Astrocyte of the cerebellum (primary cell): ENCODE measurements at regions not wholly inside any gene's neighbourhood (a gene's known extent, or its start where the extent isn't known, plus 50 kb on each side); places are given as distances from the start of the nearest gene placed in this dataset.

ENCODE experiments used
- DNase-seq: peaks from one replicate; pipeline ENCODE4 v3.0.0-alpha.2; 2011; ENCODE audit warnings: low read depth
- H3K4me3 ChIP-seq: 2 replicates; pipeline ENCODE4 v1.5.1; 2011; ENCODE audit warnings: mild to moderate bottlenecking, low read depth, low read length, moderate library complexity
- in situ Hi-C: cut with HindIII; loops from 2 replicates; pipeline ENCODE4 v1.10.0; 2017; ENCODE audit warnings: low sequenced_read_pairs
- TF ChIP-seq, protein P1 (sequence below): IDR thresholded peaks from 2 replicates; pipeline ENCODE4 v1.5.1; 2012; ENCODE audit warnings: low read length, low read depth, moderate library complexity, mild to moderate bottlenecking; ENCODE audit errors: missing control alignments

DNA sequence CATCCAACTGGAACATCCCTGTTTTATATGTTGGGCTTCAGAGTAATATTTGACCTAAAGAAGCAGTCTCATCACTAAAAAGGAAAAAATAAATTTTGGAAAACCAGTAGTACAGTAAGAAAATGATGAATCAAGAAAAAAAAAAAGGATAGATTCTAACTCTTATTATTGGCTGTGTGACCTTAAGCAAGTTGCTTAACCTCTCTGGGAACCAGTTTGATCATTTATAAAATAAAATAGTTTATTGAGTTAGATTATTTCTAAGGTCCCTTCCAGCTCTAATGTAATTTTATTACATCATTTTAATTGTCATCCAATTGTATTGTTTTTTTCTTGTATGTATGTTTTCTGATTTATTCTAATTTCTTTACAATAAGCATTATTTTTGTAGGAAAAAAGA, 127.0 kb downstream of the PRELID2 start:
- DNase-seq = no peak
- in situ Hi-C loops = no loop called here
- no peak overlapping the region for H3K4me3 ChIP-seq
- TF ChIP-seq, protein P1, sequence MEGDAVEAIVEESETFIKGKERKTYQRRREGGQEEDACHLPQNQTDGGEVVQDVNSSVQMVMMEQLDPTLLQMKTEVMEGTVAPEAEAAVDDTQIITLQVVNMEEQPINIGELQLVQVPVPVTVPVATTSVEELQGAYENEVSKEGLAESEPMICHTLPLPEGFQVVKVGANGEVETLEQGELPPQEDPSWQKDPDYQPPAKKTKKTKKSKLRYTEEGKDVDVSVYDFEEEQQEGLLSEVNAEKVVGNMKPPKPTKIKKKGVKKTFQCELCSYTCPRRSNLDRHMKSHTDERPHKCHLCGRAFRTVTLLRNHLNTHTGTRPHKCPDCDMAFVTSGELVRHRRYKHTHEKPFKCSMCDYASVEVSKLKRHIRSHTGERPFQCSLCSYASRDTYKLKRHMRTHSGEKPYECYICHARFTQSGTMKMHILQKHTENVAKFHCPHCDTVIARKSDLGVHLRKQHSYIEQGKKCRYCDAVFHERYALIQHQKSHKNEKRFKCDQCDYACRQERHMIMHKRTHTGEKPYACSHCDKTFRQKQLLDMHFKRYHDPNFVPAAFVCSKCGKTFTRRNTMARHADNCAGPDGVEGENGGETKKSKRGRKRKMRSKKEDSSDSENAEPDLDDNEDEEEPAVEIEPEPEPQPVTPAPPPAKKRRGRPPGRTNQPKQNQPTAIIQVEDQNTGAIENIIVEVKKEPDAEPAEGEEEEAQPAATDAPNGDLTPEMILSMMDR = no peak

DNA sequence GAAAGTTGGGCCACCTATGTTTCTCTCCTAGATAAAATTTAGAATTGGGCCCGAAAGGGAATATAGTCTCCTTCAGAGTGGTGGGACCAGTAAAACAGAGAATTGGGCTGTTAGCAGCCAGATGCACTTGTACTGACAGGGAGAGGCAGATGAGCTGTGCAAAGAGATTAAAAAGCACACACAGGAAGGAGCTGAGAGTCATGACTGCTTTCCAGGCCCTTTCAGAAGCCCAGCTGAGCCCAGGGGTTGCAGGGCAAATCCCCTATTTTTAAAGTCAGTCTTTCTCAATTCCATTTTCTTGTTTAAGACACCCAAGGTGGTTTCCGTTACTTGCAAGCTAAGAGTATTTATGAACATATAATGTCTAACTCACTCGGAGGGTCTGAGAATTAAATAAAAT, 130.4 kb downstream of the PRELID2 start:
- DNase-seq = no peak
- H3K4me3 ChIP-seq = no peak overlapping the region
- TF ChIP-seq, protein P1 = no peak
- in situ Hi-C loops = no loop called here

DNA sequence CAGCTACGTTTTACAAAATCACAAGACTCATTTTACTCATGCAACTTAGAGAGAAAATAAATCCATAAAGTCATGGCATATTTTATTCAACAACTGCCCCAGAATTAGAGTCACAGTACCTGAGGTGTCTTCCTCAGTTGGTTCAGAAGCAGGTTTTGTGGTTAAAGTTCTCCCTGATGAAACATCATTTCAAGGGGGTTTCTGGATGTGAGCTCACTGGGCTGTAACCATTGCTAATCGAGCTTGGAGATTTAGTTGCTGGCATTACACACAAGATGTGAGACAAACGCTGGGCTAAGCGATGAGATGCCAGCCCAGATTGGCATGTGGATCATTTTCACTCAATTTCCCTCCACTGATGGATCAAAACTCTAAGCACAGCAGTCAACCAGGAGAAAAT, 131.3 kb downstream of the PRELID2 start:
- no peak for DNase-seq
- in situ Hi-C loops = no loop called here
- no peak overlapping the region for H3K4me3 ChIP-seq
- TF ChIP-seq, protein P1 = no peak

DNA sequence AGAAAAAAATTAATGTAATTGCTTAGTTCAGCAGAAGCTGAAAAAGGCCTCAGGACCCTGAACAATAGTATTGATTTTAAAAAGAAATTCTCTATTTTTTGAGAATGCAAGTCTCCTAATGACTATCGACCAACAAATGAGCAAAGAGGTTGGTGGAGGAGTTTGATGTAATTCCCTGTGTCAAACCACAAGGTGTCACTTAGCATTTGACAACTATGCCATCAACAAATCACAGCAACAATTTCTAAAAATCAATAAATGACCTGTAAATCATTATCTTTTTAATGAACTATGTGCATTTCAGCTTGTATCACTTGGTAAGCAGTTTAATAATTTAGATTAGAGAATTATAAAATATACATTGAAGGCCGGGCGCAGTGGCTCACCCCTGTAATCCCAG, 133.7 kb downstream of the PRELID2 start:
- TF ChIP-seq, protein P1 = no peak
- no peak overlapping the region for H3K4me3 ChIP-seq
- DNase-seq = no peak
- in situ Hi-C loops = no loop called here

DNA sequence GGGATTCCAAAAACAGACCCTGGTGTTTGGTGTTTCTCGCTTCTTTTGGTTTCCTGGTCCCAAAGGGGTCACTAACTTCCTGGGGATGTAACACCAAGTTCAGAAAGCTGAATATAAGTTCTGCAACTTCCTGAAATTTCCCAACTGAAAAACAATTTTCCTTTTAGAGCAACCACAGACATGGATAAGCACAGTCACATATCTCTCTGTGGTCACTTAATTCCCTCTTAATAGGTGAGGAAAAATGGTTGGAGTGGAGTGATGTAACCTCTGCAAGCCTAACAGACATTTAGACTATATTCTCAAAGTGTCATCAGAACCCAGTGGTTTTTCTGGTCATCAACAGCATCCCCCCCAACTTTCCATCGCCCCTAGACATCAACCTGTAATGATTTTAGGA, 135.3 kb downstream of the PRELID2 start:
- in situ Hi-C loops = loop anchor here (5.0 to 25.0 kb wide), 2 partner anchors 57 to 362 kb away; no protein-coding TSS in a partner anchor
- DNase-seq = no peak
- TF ChIP-seq, protein P1 = no peak
- H3K4me3 ChIP-seq = no peak overlapping the region

DNA sequence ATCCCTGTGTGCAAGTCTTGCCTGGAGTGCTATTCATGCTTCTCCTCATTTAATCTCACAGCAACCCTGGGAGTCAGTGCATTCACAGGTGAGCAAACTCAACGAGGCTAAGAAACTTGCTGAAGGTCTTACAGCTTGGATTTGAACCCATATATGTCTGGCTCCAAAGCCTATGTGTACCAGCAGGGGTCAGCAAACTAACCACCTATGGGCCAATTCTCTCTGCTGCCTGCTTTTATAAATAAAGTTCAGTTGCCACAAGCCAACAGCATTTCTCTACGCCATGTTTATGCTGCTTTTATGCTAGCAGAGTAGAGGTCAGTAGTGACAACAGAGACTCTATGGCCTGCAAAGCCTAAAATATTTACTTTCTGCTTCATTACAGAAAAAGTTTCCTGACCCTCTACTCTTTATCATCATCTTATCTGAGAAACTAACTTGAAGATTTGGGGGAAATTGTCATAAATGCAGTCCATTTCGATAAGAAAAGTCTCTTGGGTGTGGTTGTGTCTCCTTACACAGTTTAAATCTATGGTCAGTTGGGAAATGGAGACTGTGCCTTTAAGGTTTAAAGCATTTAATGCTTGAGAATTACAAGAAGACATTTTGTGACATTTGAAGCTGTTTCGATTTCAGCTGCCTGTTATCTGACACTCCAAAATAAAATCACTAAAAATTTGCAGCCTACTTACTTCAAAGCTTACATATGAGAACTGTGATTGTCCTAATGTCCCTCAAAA, 137.7 kb downstream of the PRELID2 start:
- no peak overlapping the region for H3K4me3 ChIP-seq
- DNase-seq = peak; percentile 2
- TF ChIP-seq, protein P1 = peak; percentile 54
- in situ Hi-C loops = loop anchor here (5.0 to 25.0 kb wide), 2 partner anchors 60 to 365 kb away; no protein-coding TSS in a partner anchor
